Pancreas (tissue), 10 donors: ENCODE measurements at regions not wholly inside any gene's neighbourhood (a gene's known extent, or its start where the extent isn't known, plus 50 kb on each side); places are given as distances from the start of the nearest gene placed in this dataset.

ENCODE experiments used
- ATAC-seq, 4 donors: fragments of 200-7000 bp; cut with Tn5 transposase; one replicate each; pipeline versions ENCODE4 v1.8.0 to v1.9.1; 2020; ENCODE audit warnings: mild to moderate bottlenecking in 4 of 4, moderate library complexity in 4 of 4
- DNase-seq, 6 donors: peaks; one replicate each; pipeline ENCODE4 v3.0.0-alpha.2; 2020
- FAIRE-seq: peaks from 2 replicates; lab custom pipeline; 2012; peaks lifted over from hg19 to GRCh38; lab: Jason Lieb, UNC
- H3K27ac ChIP-seq, 4 donors: fragments of 200-600 bp; sonication (generic); 1 replicate in 3 of 4; 2 replicates in 1 of 4; pipeline versions ENCODE4 v1.5.0 to v1.8.0; 2020
- H3K27me3 ChIP-seq, 4 donors: fragments of 200-600 bp; one replicate each; pipeline ENCODE4 v1.8.0; 2021
- H3K36me3 ChIP-seq, 3 donors: fragments of 200-600 bp; sonication (generic) in 1 of 3; one replicate each; pipeline versions ENCODE4 v1.5.0 to v1.8.0; 2020 to 2021
- H3K4me1 ChIP-seq, 3 donors: fragments of 200-600 bp; one replicate each; pipeline ENCODE4 v1.8.0; 2021
- H3K4me3 ChIP-seq, 4 donors: fragments of 200-600 bp; sonication (generic) in 2 of 4; one replicate each; pipeline versions ENCODE4 v1.5.0 to v1.8.0; 2020 to 2021
- H3K9me3 ChIP-seq, 4 donors: fragments of 200-600 bp; one replicate each; pipeline ENCODE4 v1.8.0; 2021
- CTCF ChIP-seq, 4 donors: fragments of 200-600 bp; sonication (generic) in 3 of 4; IDR thresholded peaks; one replicate each; pipeline versions ENCODE4 v1.5.0 to v1.8.0; 2021; ENCODE audit warnings: antibody characterized with exemption in 4 of 4
- WGBS, 2 donors: extraction: QIAGEN DNeasy Blood & Tissue Kit; methylation state at CpG; one replicate each; pipeline ENCODE4 v1.1.7; 2013; 5-methylcytosine and 5-hydroxymethylcytosine counted together
- intact Hi-C, 3 donors: fragments of 100-400 bp; cut with DNase I; formaldehyde crosslinking; loops; one replicate each; pipeline versions ENCODE4 v1.11.1 to v1.14.2; 2022
- donor health status: healthy with polysubstance abuse.
- donor health status: DM: no; HTN: no; CAD: no; lungs with moderate emphysema.
- donor health status: DM: no; HTN: no; CAD: no.
- donor health status: control.
- donor health status: control.
- donor health status: Bipolar disorder and iron deficiency.
- donor health status: DM: yes; HTN: yes; CAD: no.
- donor health status: DM: no; HTN: no; CAD: no.
- donor health status: DM: no; HTN: no; CAD: no.
- donor health status: DM: yes; HTN: yes; CAD: no.

- intact Hi-C loops = no loop called here
- FAIRE-seq (no peak), DNase-seq (no peak), ATAC-seq (no peak)
- no peak for TF ChIP-seq CTCF (IDR thresholded peaks at IDR 0.05)
- Histone ChIP-seq H3K4me1 (no peaks in the 10 kb centered on the region), H3K9me3 (no peaks in the 10 kb centered on the region), H3K27ac (no peak overlapping the region), H3K4me3 (no peak overlapping the region), H3K27me3 (no peaks in the 10 kb centered on the region), H3K36me3 (no peaks in the 10 kb centered on the region)
- WGBS, 2 donors = 47 to 51% methylated on average over 6 of the region's 6 CpGs
These were observed 154.7 kb downstream of the NXNL2 start for GRCh38 chr9:88689509-88690298.

DNA sequence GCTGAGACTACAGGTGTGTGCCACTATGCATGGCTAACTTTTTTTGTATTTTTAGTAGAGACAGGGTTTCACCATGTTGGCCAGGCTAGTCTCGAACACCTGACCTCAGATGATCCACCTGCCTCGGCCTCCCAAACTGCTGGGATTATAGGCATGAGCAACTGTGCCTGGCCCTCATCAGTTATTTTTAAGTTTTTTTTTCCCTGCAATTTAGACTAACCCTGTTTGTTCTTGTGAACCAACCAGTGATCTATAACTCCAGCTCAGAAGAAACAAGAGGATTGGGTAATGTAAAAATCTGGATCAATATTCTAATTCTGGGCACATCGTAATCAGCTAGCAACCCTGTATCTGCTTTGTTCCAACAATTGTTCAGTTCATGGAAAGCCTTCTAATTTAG, 155.7 kb downstream of the NXNL2 start:
- DNase-seq = no peak
- H3K36me3 ChIP-seq = no peaks in the 10 kb centered on the region
- FAIRE-seq = no peak

DNA sequence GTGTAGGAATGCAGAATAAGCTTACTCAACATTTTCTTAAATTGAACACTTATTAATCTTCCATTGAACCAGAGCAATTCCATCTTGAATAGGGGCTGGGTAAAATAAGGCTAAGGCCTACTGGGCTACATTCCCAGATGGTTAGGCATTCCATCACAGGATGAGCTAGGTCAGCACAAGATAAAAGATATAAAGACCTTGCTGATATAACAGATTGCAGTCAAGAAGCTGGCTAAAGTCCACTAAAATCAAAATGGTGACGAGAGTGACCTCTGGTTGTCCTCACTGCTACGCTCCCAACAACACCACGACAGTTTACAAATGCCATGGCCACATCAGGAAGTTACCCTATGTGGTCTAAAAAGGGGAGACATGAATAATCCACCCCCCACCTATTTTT, 156.1 kb downstream of the NXNL2 start:
- 86 to 88% methylated on average over 3 of the region's 3 CpGs for WGBS, 2 donors

More for the DNA sequence above, 155.7 kb downstream of the NXNL2 start:
- 85 to 86% methylated on average over 3 of the region's 3 CpGs for WGBS, 2 donors
- no peak for ATAC-seq
- Histone ChIP-seq H3K27ac (no peak overlapping the region), H3K4me1 (no peaks in the 10 kb centered on the region), H3K27me3 (no peaks in the 10 kb centered on the region), H3K4me3 (no peak overlapping the region), H3K9me3 (no peaks in the 10 kb centered on the region)
- intact Hi-C loops = no loop called here
- no peak for TF ChIP-seq CTCF (IDR thresholded peaks at IDR 0.05)

GRCh38 chr9:88691811-88692210, 156.8 kb downstream of the NXNL2 start:
- DNase-seq = no peak
- intact Hi-C loops = no loop called here
- no peak overlapping the region for H3K4me3 ChIP-seq
- H3K27me3 ChIP-seq = no peaks in the 10 kb centered on the region
- H3K9me3 ChIP-seq = no peaks in the 10 kb centered on the region
- ATAC-seq = no peak
- H3K4me1 ChIP-seq = no peaks in the 10 kb centered on the region
- 82 to 85% methylated on average over 2 of the region's 2 CpGs for WGBS, 2 donors
- no peaks in the 10 kb centered on the region for H3K36me3 ChIP-seq
- H3K27ac ChIP-seq = no peak overlapping the region
- FAIRE-seq = no peak
- TF ChIP-seq CTCF (IDR thresholded peaks at IDR 0.05) = no peak

More for the DNA sequence above, 156.1 kb downstream of the NXNL2 start:
- Histone ChIP-seq H3K4me3 (no peak overlapping the region), H3K9me3 (no peaks in the 10 kb centered on the region), H3K36me3 (no peaks in the 10 kb centered on the region), H3K27ac (no peak overlapping the region), H3K27me3 (no peaks in the 10 kb centered on the region), H3K4me1 (no peaks in the 10 kb centered on the region)
- DNase-seq (no peak), FAIRE-seq (no peak), ATAC-seq (no peak)
- intact Hi-C loops = no loop called here
- no peak for TF ChIP-seq CTCF (IDR thresholded peaks at IDR 0.05)

DNA sequence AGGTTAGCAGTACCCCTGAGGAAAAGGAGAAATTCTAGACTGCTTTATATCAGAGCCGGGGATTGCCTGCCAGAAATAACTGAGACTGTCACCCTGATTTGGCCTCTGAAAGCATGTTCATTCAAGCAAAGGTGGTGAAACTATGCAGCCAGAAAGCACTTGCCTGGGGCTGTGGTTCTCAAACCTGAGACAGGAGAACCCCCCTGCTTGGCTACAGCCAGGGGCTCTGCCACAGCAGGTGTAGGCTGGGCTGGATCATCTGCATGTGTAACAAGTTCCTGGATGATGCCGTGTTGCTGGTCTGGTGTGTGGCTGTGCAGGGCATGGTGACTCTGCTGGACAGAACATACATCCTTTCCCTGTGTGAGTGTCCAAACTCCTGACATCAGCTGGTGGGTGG, 157.8 kb downstream of the NXNL2 start:
- TF ChIP-seq CTCF (IDR thresholded peaks at IDR 0.05) = no peak
- Histone ChIP-seq H3K9me3 (no peaks in the 10 kb centered on the region), H3K36me3 (no peaks in the 10 kb centered on the region), H3K27me3 (no peaks in the 10 kb centered on the region), H3K4me3 (no peak overlapping the region), H3K4me1 (no peaks in the 10 kb centered on the region), H3K27ac (no peak overlapping the region)
- intact Hi-C loops = no loop called here
- FAIRE-seq = no peak
- ATAC-seq = no peak
- DNase-seq = no peak
- 88 to 93% methylated on average over 2 of the region's 2 CpGs for WGBS, 2 donors
